BLaER1 (cell line): ENCODE measurements at regions not wholly inside any gene's neighbourhood (a gene's known extent, or its start where the extent isn't known, plus 50 kb on each side); places are given as distances from the start of the nearest gene placed in this dataset.

ENCODE experiments used
- H3K27ac ChIP-seq: shearing (Covaris generic); formaldehyde crosslinking; 2 replicates; pipeline ENCODE4 v1.8.1; 2022
- H3K27me3 ChIP-seq: shearing (Covaris generic); formaldehyde crosslinking; 2 replicates; pipeline ENCODE4 v1.8.1; 2022
- H3K36me3 ChIP-seq: shearing (Covaris generic); formaldehyde crosslinking; 2 replicates; pipeline ENCODE4 v1.8.1; 2022
- H3K4me1 ChIP-seq: shearing (Covaris generic); formaldehyde crosslinking; 2 replicates; pipeline ENCODE4 v1.8.1; 2022
- H3K4me2 ChIP-seq: shearing (Covaris generic); formaldehyde crosslinking; 2 replicates; pipeline ENCODE4 v1.8.1; 2022
- H3K4me3 ChIP-seq: shearing (Covaris generic); formaldehyde crosslinking; 2 replicates; pipeline ENCODE4 v1.8.1; 2022
- H3K9ac ChIP-seq: shearing (Covaris generic); formaldehyde crosslinking; 2 replicates; pipeline ENCODE4 v1.8.1; 2022
- H3K9me3 ChIP-seq: shearing (Covaris generic); formaldehyde crosslinking; 2 replicates; pipeline ENCODE4 v1.8.1; 2022
- H4K20me1 ChIP-seq: shearing (Covaris generic); formaldehyde crosslinking; 2 replicates; pipeline ENCODE4 v1.8.1; 2022
- Cebpa-rat ChIP-seq: shearing (Covaris generic); IDR thresholded peaks from 2 replicates; pipeline ENCODE4 v1.8.1; 2022

DNA sequence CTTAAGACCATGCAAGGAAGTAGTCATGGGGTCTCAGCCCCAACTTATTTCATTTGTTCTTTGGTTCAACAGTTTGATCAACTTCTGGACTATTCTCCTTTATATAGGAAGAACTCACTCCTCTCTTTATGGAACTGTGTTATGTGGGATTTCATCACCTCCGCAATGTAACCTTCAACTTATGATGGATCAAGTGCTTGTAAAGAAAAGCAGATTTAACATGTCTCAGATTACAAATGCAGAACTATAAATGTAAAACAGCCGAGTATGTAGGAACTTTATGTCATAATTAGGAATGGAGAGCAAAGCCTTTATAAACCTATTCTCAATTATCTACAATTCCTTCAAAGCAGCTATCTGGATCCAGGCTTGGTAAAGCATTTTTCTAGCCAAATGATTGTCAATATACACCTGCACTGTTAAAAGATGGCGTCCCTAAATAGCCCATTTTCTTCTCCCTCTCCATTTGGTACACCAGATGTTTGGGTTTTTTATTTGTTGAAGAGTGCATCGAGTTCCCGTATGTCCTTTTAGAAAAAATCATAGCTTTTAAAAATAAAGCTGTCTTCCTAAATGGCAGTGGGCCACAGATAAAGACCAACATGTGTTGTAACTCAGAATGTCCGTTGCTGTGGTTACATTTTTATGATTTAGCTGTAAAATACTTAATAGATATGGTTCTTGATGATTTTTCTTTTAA lies 985.1 kb upstream of the SLC35B3 start:
- no peak overlapping the region for H3K4me2 ChIP-seq
- no peaks in the 10 kb centered on the region for H3K9me3 ChIP-seq
- no peak overlapping the region for H3K4me3 ChIP-seq
- no peaks in the 10 kb centered on the region for H3K27me3 ChIP-seq
- no peak overlapping the region for H3K27ac ChIP-seq
- no peaks in the 10 kb centered on the region for H3K4me1 ChIP-seq
- no peak for TF ChIP-seq Cebpa-rat
- H3K9ac ChIP-seq = no peak overlapping the region
- H3K36me3 ChIP-seq = no peaks in the 10 kb centered on the region
- no peaks in the 10 kb centered on the region for H4K20me1 ChIP-seq

DNA sequence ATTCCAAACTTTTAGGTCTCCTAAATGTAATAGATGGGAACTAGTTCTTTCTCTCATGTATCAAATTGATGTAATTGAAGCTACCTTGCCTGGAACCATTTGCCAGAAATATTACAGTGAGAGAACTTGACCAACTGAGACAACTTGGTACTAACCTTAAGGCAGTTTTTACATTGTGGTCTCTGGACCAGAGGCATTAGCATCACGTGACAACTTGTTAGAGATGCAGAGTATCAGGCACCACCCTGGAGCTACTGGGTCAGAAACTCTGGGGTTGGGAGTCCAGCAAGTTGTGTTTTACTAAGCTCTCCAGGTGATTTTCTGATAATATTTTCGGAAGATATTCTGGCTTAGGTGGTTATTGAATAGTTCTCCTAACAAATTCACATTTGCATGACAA lies 982.1 kb upstream of the SLC35B3 start:
- Histone ChIP-seq H3K27ac (no peak overlapping the region), H3K4me1 (no peaks in the 10 kb centered on the region), H3K9ac (no peak overlapping the region), H3K36me3 (no peaks in the 10 kb centered on the region), H4K20me1 (no peaks in the 10 kb centered on the region), H3K4me2 (no peak overlapping the region), H3K27me3 (no peaks in the 10 kb centered on the region), H3K9me3 (no peaks in the 10 kb centered on the region), H3K4me3 (no peak overlapping the region)
- no peak for TF ChIP-seq Cebpa-rat

DNA sequence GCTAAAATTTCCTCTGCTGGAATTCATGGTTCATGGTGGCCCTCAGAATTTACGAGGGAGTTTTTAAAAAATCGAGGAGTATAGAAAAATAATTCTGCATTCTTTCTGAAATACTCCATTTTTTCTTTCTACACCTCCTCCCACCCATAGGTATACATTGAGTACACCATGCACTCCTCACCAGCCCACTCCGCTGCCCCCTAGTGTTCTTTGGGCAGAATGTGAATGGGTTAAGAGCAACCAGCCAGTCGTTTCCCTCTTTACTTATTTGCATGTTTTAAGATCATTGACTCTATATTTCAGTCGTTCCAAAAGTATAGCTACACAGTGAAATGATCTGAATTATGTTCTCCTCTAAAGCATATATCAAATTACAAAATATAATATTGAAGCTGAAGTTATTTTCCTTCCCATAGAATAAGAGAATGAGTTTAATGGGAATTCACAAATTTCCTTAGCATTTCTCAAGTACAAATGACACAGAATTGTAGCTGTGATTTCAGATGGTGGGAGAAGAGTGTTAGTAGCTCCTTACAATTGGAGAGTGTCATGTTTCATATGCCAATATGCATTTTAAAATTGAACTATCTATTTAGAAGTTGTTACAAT lies 977.7 kb upstream of the SLC35B3 start:
- no peaks in the 10 kb centered on the region for H3K9me3 ChIP-seq
- no peak overlapping the region for H3K4me2 ChIP-seq
- H3K9ac ChIP-seq = no peak overlapping the region
- no peaks in the 10 kb centered on the region for H3K36me3 ChIP-seq
- no peak overlapping the region for H3K4me3 ChIP-seq
- H3K27me3 ChIP-seq = no peaks in the 10 kb centered on the region
- no peaks in the 10 kb centered on the region for H4K20me1 ChIP-seq
- no peaks in the 10 kb centered on the region for H3K4me1 ChIP-seq
- no peak for TF ChIP-seq Cebpa-rat
- H3K27ac ChIP-seq = no peak overlapping the region

DNA sequence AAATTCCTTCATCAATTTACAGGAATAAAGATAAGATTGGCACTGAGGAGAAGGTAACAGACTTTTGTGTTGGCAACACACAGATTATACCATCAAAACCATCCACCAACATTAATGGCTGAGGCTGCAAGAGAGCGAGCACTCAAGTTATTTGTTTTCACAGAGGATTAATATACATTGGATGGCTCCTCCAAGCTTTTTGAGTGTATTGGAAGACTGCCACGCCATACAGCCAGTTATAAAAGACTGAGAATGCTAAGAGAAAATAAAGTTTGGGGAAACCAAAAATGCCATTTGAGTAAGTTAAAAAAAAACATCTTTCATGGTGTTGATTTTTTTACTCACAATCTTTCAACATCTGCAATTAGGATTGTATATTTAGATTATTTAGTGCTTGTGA lies 973.8 kb upstream of the SLC35B3 start:
- no peak overlapping the region for H3K9ac ChIP-seq
- no peak overlapping the region for H3K27ac ChIP-seq
- H3K4me2 ChIP-seq = no peak overlapping the region
- H3K4me1 ChIP-seq = no peaks in the 10 kb centered on the region
- H3K9me3 ChIP-seq = no peaks in the 10 kb centered on the region
- no peak for TF ChIP-seq Cebpa-rat
- no peak overlapping the region for H3K4me3 ChIP-seq
- H3K27me3 ChIP-seq = no peaks in the 10 kb centered on the region
- H3K36me3 ChIP-seq = no peaks in the 10 kb centered on the region
- H4K20me1 ChIP-seq = no peaks in the 10 kb centered on the region

DNA sequence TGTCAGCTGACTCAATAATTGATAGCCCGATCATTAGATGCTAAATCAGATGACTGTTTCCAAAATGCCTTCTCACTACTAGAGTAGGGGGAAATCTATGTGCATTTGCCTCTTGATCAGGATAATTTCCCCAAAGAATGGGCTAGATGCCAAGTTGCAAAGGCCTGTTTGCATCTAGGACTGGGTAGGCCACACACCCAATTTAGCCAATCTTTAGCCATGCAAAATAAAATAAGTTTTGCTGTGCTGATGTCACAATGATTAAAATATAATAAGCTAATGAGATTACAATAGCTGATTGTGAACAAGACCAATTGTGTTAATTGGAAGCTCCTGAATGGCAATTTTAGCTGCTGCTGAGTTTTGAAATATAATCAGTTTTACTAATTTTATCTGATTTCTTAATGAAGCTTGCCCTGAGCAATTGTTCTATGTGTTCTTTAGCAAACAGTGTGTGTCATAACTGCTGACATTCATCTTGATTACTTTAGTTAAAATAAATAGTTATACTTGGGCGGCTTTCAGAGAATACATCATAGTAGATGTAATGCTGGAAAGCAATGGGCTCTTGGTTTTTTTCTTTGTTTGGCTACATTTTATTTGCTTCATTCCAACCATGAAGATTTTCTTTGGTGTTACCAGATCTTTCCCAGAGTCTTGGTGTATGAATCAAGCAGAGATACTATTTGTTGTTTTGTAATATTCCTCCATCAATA lies 973.2 kb upstream of the SLC35B3 start:
- H3K4me3 ChIP-seq = no peak overlapping the region
- H3K4me1 ChIP-seq = no peaks in the 10 kb centered on the region
- TF ChIP-seq Cebpa-rat = no peak
- no peaks in the 10 kb centered on the region for H4K20me1 ChIP-seq
- no peak overlapping the region for H3K9ac ChIP-seq
- no peaks in the 10 kb centered on the region for H3K27me3 ChIP-seq
- no peaks in the 10 kb centered on the region for H3K36me3 ChIP-seq
- H3K9me3 ChIP-seq = no peaks in the 10 kb centered on the region
- H3K27ac ChIP-seq = no peak overlapping the region
- H3K4me2 ChIP-seq = no peak overlapping the region

DNA sequence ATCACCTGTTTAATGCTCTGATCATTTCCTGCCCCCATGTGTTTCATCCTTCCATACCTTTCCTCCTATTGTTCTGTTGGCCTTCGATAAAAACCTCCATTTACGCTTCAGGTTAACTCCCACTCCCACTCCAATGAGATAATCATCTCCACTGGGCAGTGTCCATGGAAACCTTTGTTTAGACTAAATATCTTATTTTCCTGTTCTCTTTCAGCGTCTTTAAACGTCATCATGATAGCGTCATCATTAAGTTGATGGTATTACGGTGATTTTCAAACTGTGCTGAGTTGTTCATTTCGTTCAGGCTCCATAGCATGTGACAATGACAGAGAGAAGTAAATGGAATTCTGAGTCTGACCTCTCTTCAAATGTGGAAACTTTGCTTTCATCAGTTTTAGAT lies 970.5 kb upstream of the SLC35B3 start:
- Histone ChIP-seq H3K27ac (no peak overlapping the region), H3K36me3 (no peaks in the 10 kb centered on the region), H3K9ac (no peak overlapping the region), H3K4me3 (no peak overlapping the region), H3K4me2 (no peak overlapping the region), H4K20me1 (no peaks in the 10 kb centered on the region), H3K27me3 (no peaks in the 10 kb centered on the region), H3K4me1 (no peaks in the 10 kb centered on the region), H3K9me3 (no peaks in the 10 kb centered on the region)
- no peak for TF ChIP-seq Cebpa-rat

DNA sequence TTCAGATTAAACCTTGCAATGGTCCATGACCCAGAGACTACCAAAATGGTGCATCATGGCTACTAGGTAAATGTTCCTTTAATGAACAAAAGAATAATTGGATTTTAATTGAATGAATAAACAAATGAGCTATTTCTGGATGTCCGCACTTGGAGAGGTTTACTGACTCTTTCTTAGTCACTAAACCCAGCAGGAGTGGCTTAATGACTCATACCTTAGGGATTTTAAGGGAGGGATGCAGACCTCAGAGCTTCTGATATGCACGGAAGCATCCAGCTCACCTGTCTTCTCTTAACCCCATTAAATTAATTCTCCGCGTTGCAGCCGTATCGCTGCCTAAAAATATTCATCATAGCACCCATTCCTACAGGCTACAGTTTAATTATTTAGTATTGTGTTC lies 970.0 kb upstream of the SLC35B3 start:
- Histone ChIP-seq H3K36me3 (no peaks in the 10 kb centered on the region), H3K4me2 (no peak overlapping the region), H3K9me3 (no peaks in the 10 kb centered on the region), H3K9ac (no peak overlapping the region), H3K27ac (no peak overlapping the region), H3K4me3 (no peak overlapping the region), H4K20me1 (no peaks in the 10 kb centered on the region), H3K27me3 (no peaks in the 10 kb centered on the region), H3K4me1 (no peaks in the 10 kb centered on the region)
- no peak for TF ChIP-seq Cebpa-rat

DNA sequence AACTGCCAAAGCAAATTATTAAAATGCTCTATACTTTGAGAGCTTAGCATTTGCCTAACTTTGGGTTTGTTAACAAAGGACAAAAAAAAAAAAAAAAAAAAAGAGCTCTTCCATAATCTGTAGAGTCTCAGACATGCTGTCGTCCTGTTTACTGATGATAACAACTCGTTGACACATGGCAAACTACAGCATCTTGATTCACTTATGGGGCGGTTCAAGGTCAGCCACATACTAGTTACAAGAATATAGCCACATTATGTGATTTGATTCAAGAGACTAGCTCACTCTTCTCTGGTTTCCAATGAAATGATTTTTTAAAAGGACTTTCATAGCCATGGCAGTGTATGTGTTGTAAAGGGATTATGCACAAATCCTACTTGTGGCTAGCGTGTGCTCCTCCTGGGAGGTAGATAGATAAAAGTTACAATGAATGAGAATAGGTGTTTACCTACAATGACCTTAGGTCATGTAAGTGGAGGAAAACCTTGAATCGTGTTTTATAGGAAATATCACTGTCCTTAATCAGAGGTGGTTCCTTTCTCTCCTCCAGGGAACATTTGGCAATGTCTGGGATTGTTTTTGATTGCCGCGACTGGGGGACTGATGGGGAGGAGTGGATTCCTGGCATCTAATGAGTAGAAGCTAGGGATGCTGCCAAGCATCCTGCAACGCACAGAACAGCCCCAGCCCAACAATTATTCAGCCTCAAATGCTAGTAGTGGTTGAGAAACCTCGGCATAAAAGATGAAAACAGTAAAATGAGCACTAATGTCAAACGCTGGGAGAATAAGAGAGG lies 969.2 kb upstream of the SLC35B3 start:
- no peak for TF ChIP-seq Cebpa-rat
- H3K36me3 ChIP-seq = no peaks in the 10 kb centered on the region
- H3K4me2 ChIP-seq = no peak overlapping the region
- H3K4me1 ChIP-seq = no peaks in the 10 kb centered on the region
- no peaks in the 10 kb centered on the region for H4K20me1 ChIP-seq
- H3K9me3 ChIP-seq = no peaks in the 10 kb centered on the region
- H3K27me3 ChIP-seq = no peaks in the 10 kb centered on the region
- H3K9ac ChIP-seq = no peak overlapping the region
- no peak overlapping the region for H3K4me3 ChIP-seq
- no peak overlapping the region for H3K27ac ChIP-seq

DNA sequence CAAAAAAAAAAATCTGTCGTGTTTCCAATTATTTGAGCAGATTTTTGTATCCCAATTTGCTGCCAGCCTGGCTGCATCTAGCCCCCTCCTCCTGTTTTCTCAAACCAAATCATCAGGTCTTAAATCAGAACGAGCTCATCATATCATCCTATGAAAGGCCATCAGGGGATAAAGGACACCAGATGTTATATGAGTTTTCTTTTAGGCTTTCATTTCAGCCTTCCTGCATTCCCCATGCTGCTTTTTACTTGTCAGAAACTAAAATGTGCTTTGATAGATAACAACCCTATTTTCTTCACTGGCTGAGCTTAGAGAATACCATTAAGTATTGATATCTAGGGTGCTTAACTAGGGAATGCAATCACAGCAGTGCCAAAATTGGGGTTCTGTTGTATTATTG lies 968.4 kb upstream of the SLC35B3 start:
- no peaks in the 10 kb centered on the region for H3K4me1 ChIP-seq
- no peaks in the 10 kb centered on the region for H3K36me3 ChIP-seq
- TF ChIP-seq Cebpa-rat = no peak
- H3K9ac ChIP-seq = no peak overlapping the region
- no peak overlapping the region for H3K4me3 ChIP-seq
- 0 out of 2 replicates have a peak, but pooled peaks cover 4% of the 10 kb centered on the region for H3K9me3 ChIP-seq
- no peaks in the 10 kb centered on the region for H3K27me3 ChIP-seq
- no peak overlapping the region for H3K27ac ChIP-seq
- no peaks in the 10 kb centered on the region for H4K20me1 ChIP-seq
- no peak overlapping the region for H3K4me2 ChIP-seq
